SW 1271 (cell line): ENCODE measurements at regions not wholly inside any gene's neighbourhood (a gene's known extent, or its start where the extent isn't known, plus 50 kb on each side); places are given as distances from the start of the nearest gene placed in this dataset.
"Not testable (repeated sequence)": the region's sequence is repeated elsewhere in the genome, so short reads cannot be mapped to it uniquely, and the experiment has no call there.

ENCODE experiments used
- DNase-seq, 2 experiments: peaks; one replicate each; lab custom pipeline; 2025; lab: John Stamatoyannopoulos, UW

- no peak for DNase-seq
These were observed 323.2 kb upstream of the INTU start for GRCh38 chr4:127309369-127310102.

DNA sequence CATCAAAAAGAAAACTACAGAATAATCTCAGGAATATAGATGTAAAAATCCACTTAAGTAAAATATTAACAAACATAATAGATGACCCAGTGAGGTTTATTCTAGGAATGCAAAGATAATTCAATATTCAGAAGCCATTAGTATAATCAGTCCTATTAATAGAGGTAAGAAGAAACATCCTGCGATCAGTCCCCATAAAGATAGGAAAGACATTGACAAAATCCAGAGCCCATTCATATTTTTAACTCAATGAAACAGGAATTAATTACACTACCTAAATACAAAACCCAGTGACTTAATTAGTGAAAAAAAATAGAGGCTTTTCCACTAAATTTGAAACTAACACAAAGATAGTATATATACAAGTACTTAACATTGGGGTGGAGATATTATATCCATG lies 321.4 kb upstream of the INTU start:
- no peak for DNase-seq

GRCh38 chr4:127311924-127312323 lies 320.8 kb upstream of the INTU start:
- no peak for DNase-seq

- no peak for DNase-seq
These were observed 319.0 kb upstream of the INTU start for GRCh38 chr4:127313767-127314166.

DNA sequence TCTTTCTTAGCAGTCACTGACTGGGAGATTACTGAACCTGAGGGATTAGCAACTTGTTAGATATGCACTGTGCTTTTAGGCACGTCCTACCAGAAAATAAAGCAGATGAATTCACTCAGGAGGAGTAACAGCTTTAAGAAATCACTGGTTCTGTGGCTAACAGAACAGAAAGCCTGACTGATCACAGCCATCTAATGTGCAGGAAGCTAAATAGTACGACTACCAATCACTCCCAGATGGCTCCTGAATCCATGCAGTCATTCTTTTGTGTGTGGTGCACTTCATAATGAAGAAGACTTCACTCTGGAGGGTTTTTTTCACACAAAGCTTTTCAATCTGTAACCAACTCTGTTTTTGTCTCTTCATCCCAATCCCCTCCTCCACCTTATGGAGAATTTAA lies 305.3 kb upstream of the INTU start:
- no peak for DNase-seq

DNA sequence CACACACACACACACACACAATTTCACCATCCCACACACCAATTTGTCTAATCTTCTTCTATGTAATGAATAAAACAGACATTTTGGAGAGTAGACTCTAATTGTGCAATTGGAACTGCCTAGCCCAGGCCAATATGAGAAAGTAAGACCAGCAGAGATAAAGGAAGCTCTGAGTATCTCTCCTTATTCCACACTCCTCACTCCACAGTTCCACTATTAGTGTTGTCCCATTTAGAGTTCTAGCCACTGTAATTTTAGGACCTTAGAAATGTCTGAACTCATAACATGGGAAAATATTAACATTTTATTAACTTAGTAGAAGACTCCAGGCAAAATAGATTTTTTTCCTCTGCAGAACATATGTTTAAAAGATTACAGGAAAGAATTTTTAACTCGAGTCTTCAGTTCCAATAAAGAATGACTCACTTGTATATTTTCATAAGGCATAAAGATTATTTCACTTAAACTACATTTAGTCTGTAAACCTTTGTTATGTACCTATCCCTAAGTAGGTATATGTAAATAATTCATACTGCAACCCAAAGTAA lies 297.6 kb upstream of the INTU start:
- no peak for DNase-seq

GRCh38 chr4:127335732-127336131 lies 297.0 kb upstream of the INTU start:
- DNase-seq, result no peak

DNA sequence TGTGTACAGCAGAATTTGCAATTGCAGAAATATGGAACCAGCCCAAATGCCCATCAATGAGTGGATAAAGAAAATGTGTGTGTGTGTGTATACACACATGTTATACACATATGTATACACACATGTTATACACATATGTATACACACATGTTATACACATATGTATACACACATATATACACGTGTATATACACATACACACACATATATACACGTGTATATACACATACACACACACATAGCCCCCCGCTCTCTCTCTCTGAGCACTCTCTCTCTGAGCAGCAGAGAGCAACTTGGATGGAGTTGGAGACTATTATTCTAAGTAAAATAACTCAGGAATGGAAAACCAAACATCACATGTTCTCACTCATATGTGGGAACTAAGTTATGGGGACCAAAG lies 289.6 kb upstream of the INTU start:
- DNase-seq, result not testable (repeated sequence)

DNA sequence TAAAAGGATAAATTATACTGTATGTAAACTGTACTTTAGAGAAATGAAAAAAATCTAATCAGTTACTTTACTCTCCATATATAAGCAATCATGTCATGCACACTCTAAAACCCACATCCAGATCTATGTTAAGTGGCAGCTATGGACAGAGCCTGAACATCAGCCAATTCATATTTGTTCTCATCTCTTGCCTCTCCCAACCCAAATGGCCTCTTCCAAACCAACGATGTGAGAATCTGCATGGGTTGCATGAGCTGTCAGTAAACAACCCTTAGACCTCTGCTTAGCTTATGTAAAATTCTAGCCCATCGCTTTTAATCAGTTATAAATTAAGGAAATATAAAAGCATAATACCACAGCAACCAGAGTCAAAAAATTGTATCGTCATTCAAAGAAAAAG lies 288.7 kb upstream of the INTU start:
- DNase-seq, result no peak

GRCh38 chr4:127347936-127348335 lies 284.8 kb upstream of the INTU start:
- no peak for DNase-seq

DNA sequence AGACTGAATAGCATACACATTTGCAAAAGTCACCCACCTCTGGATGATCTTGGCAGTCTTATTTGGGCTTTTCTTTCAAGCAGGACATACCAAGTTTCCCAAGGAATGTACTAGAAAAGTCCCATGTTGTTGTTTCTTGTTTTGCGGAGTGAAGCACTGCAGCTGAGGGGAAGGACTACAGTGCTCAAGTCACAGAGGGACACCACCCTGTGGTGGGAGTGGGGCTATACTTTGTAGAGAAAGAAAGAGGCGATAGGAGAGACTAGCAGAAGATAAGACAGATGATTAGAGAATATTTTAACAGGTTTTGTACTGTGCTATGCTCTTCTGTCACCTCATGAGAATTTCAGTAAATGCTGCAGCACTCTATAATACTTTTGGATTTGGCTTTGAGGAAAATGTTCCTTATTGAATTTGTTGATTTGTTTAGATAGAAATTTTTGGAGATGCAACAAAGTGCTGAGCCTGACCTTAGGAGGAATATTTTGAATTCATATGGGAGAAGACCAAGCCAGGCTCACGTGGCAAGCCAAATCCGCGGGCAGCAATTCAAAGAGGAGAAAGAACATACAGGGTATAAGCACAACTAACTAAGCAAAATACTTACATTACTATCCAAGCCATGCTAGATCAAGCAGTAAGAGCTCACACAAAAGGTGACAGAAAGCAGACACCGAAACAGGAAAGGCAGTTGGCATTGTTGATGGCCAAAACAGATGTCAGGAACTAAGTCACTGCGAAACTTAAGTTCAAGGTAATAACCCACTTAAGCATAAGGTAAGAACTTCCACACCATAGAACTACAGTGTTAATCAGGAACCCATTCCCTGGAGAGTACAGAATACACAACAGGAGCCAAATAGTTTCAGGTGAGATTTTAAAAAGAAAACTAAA lies 280.3 kb upstream of the INTU start:
- DNase-seq, result no peak

DNA sequence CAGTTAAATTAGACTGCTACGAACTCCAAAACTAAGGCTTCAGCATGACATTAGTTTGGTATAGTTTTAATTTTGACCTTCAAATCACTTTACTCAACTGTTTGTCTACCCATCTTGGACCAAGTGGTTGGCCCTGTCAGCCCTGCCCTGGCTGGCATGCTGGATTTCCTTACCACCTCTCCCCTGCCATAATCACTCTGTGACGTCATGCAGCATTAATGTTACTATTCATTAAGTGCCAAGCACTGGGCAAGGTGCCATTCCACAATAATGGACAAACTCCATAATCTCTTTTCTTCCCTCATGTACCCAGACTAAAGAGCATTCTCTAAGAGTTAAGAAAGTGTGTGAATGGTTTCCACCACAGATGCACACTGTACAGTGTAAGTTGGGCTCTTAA lies 277.0 kb upstream of the INTU start:
- DNase-seq, result no peak

DNA sequence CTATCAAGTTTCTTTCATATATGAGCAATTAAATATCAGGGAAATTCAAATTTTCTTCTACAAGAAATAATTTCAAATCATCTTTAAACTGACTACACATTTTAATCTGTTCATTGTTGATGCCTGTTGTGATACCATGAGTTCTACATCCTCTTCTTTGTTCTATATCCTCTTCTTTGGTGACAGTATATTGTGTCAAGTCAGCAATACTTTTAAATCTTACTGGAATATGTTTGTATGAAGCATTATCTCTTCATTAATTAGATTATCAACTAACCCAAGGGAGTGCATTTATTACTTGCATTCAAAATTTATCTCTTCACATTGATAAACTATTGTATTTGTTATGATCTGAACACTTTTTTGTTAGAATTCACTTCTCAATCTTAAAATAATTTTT lies 275.0 kb upstream of the INTU start:
- DNase-seq, result no peak

GRCh38 chr4:127362686-127363085 lies 270.1 kb upstream of the INTU start:
- DNase-seq, result no peak

- DNase-seq, result no peak
These were observed 268.4 kb upstream of the INTU start for GRCh38 chr4:127364397-127364796.

GRCh38 chr4:127364911-127365310 lies 267.8 kb upstream of the INTU start:
- no peak for DNase-seq

DNA sequence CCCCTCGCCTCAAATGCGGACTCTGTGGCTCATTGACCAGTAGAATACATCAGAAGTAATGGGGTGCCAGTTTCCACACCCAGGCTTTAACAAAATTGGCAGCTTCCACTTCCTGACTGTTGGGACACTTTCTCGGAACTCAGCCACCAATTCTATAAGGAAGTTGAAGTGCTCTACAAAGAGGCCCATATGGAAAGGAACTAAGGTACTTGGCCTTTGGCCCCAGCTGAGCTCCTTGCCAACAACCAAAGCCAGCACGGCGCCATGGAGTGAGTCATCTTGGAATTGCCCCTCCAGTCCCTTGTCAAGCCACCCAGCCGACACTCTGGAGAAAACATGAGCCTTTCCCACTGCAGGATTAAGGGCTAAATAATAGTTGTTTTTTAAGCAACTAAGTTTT lies 262.2 kb upstream of the INTU start:
- no peak for DNase-seq

DNA sequence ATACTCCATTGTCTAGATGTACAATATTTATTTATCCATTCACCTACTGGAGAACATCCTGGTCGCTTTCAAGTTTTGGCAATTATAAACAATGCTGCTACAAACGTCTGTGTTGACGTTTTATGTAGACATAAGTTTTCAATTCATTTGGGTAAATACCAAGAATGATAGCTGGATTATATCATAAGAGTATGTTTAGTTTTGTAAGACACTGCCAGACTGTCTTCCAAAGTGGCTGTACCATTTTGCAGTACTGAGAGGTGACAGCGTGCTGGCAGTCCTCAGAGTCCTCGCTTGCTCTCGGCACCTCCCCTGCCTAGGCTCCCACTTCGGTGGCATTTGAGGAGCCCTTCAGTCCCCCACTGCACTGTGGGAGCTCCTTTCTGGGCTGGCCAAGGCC lies 253.3 kb upstream of the INTU start:
- DNase-seq, result no peak

DNA sequence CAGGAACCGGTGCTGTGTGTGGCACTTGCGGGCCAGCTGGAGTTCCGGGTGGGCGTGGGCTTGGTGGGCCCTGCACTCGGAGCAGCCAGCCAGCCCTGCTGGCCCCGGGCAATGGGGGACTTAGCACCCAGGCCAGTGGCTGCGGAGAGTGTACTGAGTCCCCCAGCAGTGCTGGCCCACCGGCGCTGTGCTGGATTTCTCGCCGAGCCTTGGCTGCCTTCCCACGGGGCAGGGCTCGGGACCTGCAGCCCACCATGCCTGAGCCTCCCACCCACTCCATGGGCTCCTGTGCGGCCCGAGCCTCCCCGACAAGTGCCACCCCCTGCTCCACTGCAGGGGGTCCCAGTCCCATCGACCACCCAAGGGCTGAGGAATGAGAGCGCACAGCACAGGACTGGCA lies 252.8 kb upstream of the INTU start:
- DNase-seq, result not testable (repeated sequence)

- DNase-seq, result no peak
These were observed 249.1 kb upstream of the INTU start for GRCh38 chr4:127383666-127384065.

DNA sequence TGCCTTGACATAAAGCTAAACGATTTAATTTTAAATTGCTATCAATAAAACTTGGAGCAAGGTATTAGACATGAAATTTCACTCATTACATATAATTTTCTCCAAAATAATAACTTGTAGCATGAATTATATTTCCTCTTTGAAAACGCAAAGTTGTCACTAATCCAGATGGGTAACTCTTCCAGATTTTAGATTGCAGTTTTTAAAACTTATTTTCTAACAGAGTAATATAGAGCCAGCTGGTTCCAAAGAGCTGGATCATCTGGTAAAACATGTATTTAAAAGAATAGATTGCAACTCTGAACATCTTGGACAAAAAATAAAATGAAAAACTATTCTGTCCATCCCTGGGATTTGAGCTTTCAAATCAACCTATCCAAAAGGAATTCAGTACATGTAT lies 238.2 kb upstream of the INTU start:
- DNase-seq, result no peak

- DNase-seq, result no peak
These were observed 232.5 kb upstream of the INTU start for GRCh38 chr4:127400276-127400675.

DNA sequence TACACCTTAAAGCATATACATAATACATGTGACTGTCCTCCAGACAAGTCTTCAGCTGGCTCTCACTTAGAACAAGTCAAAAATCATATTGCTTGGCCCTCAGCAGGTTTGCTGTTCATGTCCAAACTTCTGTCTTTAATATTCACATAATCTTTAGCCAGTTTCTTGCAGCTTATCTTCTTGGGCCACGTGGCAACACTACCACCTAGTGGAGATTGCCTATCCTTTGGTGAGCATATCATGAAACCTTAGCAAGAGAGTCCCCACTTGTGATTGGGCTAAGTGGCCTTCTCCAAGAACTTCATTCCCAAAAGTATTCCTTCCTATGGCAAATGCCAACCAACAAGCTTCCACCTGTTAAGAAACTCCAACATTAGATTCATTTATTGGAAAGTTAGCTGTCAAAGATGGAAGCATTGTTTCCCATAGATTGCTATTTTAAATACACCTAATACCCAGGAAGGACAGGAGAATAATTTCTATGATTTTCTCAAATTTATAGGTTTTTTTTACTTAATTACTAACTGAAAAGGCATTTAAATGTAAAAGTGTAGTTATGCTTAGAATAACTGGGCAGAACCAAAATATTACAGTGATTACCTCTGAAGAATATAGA lies 231.9 kb upstream of the INTU start:
- peak in 1 of 2 experiments; percentile 36 for DNase-seq
